Effector memory CD8-positive, alpha-beta T cell (primary cell): ENCODE measurements at regions not wholly inside any gene's neighbourhood (a gene's known extent, or its start where the extent isn't known, plus 50 kb on each side); places are given as distances from the start of the nearest gene placed in this dataset.

ENCODE experiments used
- ATAC-seq: fragments of 150-1000 bp; cut with Tn5 transposase; replicated peaks from 2 replicates; pipeline ENCODE4 v1.10.0; 2021; ENCODE audit warnings: mild to moderate bottlenecking, moderate library complexity
- DNase-seq, 3 experiments: peaks; one replicate each; pipeline ENCODE4 v3.0.0; 2021
- H3K27ac Mint-ChIP-seq, 2 donors: one replicate each; pipeline ENCODE4 v1.8.0; 2022; ENCODE audit warnings: mild to moderate bottlenecking in 2 of 2, mixed read lengths in 2 of 2, moderate library complexity in 2 of 2
- H3K27me3 Mint-ChIP-seq, 2 donors: one replicate each; pipeline ENCODE4 v1.8.0; 2022; ENCODE audit warnings: mixed read lengths in 2 of 2
- H3K36me3 Mint-ChIP-seq: one replicate; pipeline ENCODE4 v1.8.0; 2022; ENCODE audit warnings: mild to moderate bottlenecking, moderate library complexity, mixed read lengths; ENCODE audit not compliant: insufficient read depth
- H3K4me1 Mint-ChIP-seq, 2 donors: one replicate each; pipeline ENCODE4 v1.8.0; 2022; ENCODE audit warnings: low read depth in 2 of 2, mixed read lengths in 2 of 2
- H3K4me3 Mint-ChIP-seq, 2 donors: one replicate each; pipeline ENCODE4 v1.8.0; 2022; ENCODE audit warnings: mild to moderate bottlenecking in 2 of 2, mixed read lengths in 2 of 2, moderate library complexity in 2 of 2
- H3K9me3 Mint-ChIP-seq, 2 donors: one replicate each; pipeline ENCODE4 v1.8.0; 2022; ENCODE audit warnings: mixed read lengths in 2 of 2

GRCh38 chr1:175877939-175878737 is 134.7 kb upstream of the TNR start:
- Mint-ChIP-seq H3K27me3 (peaks cover 20 to 52% of the 10 kb centered on the region in 2 donors), H3K4me1 (no peaks in the 10 kb centered on the region), H3K9me3 (no peaks in the 10 kb centered on the region), H3K36me3 (no peaks in the 10 kb centered on the region), H3K27ac (no peak overlapping the region), H3K4me3 (no peak overlapping the region)
- DNase-seq (no peak), ATAC-seq (no peak)

DNA sequence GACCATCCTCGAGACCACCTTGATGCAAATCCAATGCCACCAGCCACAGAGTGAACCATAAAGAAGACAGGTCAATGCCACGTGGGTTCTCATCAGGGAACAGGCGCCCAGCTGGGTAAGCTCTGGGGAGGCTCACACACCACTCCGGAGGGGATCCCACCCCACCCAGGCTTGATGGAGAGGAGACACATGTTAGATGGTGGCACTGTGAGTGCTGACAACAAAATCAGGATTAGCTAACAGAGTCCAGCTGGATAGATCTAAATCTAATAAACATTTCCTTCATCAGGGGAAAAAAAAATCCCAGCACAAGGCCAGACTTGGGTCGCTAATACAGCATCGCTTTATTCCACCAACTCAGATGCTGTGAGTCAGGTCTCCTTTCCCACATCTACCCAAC is 132.2 kb upstream of the TNR start:
- Mint-ChIP-seq H3K4me1 (no peaks in the 10 kb centered on the region), H3K27ac (no peak overlapping the region), H3K4me3 (no peak overlapping the region), H3K27me3 (peaks cover 14 to 57% of the 10 kb centered on the region in 2 donors), H3K36me3 (no peaks in the 10 kb centered on the region), H3K9me3 (no peaks in the 10 kb centered on the region)
- no peak for DNase-seq
- ATAC-seq = no peak

DNA sequence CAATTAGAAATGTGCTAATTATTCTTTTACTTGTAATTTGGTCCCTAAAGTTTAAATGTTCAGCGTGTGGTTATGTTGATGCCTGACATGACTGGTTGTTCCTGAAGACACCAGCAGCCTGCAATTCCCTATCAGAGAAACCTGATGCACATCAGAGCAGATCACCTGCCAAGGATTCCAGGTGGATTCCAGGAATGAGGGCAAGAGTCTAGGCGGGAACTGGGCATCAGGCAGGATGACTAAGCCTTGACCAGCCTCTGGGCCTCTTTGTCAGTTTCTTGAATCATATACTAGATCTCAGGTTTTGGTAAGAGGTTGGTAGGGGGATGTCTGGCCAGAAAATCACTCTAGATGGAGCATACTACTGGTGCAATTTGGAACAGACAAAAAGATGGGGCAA is 130.7 kb upstream of the TNR start:
- no peaks in the 10 kb centered on the region for H3K9me3 Mint-ChIP-seq
- H3K27me3 Mint-ChIP-seq = peaks cover 6 to 43% of the 10 kb centered on the region in 2 donors
- no peak overlapping the region for H3K4me3 Mint-ChIP-seq
- no peak overlapping the region for H3K27ac Mint-ChIP-seq
- DNase-seq (no peak), ATAC-seq (no peak)
- no peaks in the 10 kb centered on the region for H3K4me1 Mint-ChIP-seq
- H3K36me3 Mint-ChIP-seq = no peaks in the 10 kb centered on the region

- no peaks in the 10 kb centered on the region for H3K9me3 Mint-ChIP-seq
- ATAC-seq = no peak
Measured at GRCh38 chr1:175873290-175873935, 130.0 kb upstream of the TNR start.

GRCh38 chr1:175872588-175872987 is 129.2 kb upstream of the TNR start:
- DNase-seq (no peak), ATAC-seq (no peak)
- Mint-ChIP-seq H3K4me1 (no peaks in the 10 kb centered on the region), H3K36me3 (no peaks in the 10 kb centered on the region), H3K4me3 (no peak overlapping the region), H3K27ac (no peak overlapping the region), H3K27me3 (peaks cover 2 to 41% of the 10 kb centered on the region in 2 donors), H3K9me3 (no peaks in the 10 kb centered on the region)

More at GRCh38 chr1:175873290-175873935, 130.0 kb upstream of the TNR start:
- no peak overlapping the region for H3K4me3 Mint-ChIP-seq
- no peak overlapping the region for H3K27ac Mint-ChIP-seq
- peaks cover 5 to 41% of the 10 kb centered on the region in 2 donors for H3K27me3 Mint-ChIP-seq
- H3K36me3 Mint-ChIP-seq = no peaks in the 10 kb centered on the region
- DNase-seq = no peak
- no peaks in the 10 kb centered on the region for H3K4me1 Mint-ChIP-seq

GRCh38 chr1:175871647-175872046 is 128.3 kb upstream of the TNR start:
- no peaks in the 10 kb centered on the region for H3K4me1 Mint-ChIP-seq
- H3K27me3 Mint-ChIP-seq = peaks cover under 1 to 34% of the 10 kb centered on the region in 2 donors
- no peak overlapping the region for H3K27ac Mint-ChIP-seq
- no peak for ATAC-seq
- DNase-seq = no peak
- H3K4me3 Mint-ChIP-seq = no peak overlapping the region
- no peaks in the 10 kb centered on the region for H3K9me3 Mint-ChIP-seq
- no peaks in the 10 kb centered on the region for H3K36me3 Mint-ChIP-seq

DNA sequence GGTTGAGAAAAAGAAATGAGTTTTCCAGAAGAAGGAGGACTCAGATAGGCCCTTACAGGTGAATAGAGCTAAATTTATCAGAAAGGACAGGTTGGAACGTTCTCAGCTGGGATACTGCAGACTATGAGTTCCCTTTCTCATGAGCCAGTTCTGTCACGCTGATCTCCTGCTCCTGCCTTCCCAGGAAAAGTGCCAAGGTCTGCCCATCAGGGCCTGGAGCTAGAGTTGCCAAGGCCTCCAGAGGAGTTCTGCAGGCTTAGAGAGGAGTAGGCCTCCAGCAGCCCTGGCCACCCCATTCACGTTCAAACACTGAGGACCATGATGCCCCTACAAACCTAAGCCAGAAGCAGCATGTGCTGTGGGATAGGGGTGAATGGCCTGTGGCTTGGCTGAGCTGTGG is 126.8 kb upstream of the TNR start:
- no peak overlapping the region for H3K4me3 Mint-ChIP-seq
- no peaks in the 10 kb centered on the region for H3K36me3 Mint-ChIP-seq
- no peak overlapping the region for H3K27ac Mint-ChIP-seq
- peaks cover 5 to 21% of the 10 kb centered on the region in 2 donors for H3K27me3 Mint-ChIP-seq
- H3K9me3 Mint-ChIP-seq = no peaks in the 10 kb centered on the region
- H3K4me1 Mint-ChIP-seq = no peaks in the 10 kb centered on the region
- ATAC-seq (no peak), DNase-seq (no peak)

DNA sequence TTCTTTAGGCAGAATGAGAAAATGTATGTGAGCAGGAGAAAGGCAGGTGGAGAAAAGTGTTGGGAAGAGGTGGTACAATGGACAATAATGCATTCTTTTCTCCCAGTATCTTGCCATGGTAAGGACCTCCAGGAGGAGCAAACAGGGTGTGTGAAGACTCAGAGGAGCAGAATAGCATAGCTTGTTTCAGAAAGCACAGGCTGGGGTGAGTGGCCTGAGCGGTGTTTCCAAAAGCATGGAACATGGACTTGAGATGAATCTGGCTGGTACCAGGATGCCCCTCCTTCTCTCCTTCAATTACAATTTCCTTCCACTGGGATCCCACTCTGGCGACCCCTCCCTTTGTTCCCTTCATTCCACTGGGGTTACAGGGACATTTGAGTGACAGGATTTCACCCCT is 123.4 kb upstream of the TNR start:
- no peaks in the 10 kb centered on the region for H3K36me3 Mint-ChIP-seq
- H3K4me1 Mint-ChIP-seq = no peaks in the 10 kb centered on the region
- DNase-seq (no peak), ATAC-seq (no peak)
- H3K9me3 Mint-ChIP-seq = no peaks in the 10 kb centered on the region
- peaks cover 15 to 31% of the 10 kb centered on the region in 2 donors for H3K27me3 Mint-ChIP-seq
- no peak overlapping the region for H3K27ac Mint-ChIP-seq
- no peak overlapping the region for H3K4me3 Mint-ChIP-seq

GRCh38 chr1:175865041-175865766 is 121.8 kb upstream of the TNR start:
- no peaks in the 10 kb centered on the region for H3K4me1 Mint-ChIP-seq
- H3K27me3 Mint-ChIP-seq = peaks cover 22 to 38% of the 10 kb centered on the region in 2 donors
- H3K4me3 Mint-ChIP-seq = no peak overlapping the region
- ATAC-seq (no peak), DNase-seq (no peak)
- H3K36me3 Mint-ChIP-seq = no peaks in the 10 kb centered on the region
- H3K9me3 Mint-ChIP-seq = no peaks in the 10 kb centered on the region
- no peak overlapping the region for H3K27ac Mint-ChIP-seq

GRCh38 chr1:175864625-175865024 is 121.2 kb upstream of the TNR start:
- H3K4me1 Mint-ChIP-seq = no peaks in the 10 kb centered on the region

GRCh38 chr1:175864183-175864582 is 120.8 kb upstream of the TNR start:
- Mint-ChIP-seq H3K9me3 (no peaks in the 10 kb centered on the region), H3K36me3 (no peaks in the 10 kb centered on the region), H3K27me3 (peaks cover 22 to 46% of the 10 kb centered on the region in 2 donors), H3K27ac (no peak overlapping the region), H3K4me1 (no peaks in the 10 kb centered on the region), H3K4me3 (no peak overlapping the region)
- no peak for DNase-seq
- ATAC-seq = no peak

More at GRCh38 chr1:175864625-175865024, 121.2 kb upstream of the TNR start:
- DNase-seq (no peak), ATAC-seq (no peak)
- Mint-ChIP-seq H3K36me3 (no peaks in the 10 kb centered on the region), H3K9me3 (no peaks in the 10 kb centered on the region), H3K27ac (no peak overlapping the region), H3K4me3 (no peak overlapping the region), H3K27me3 (peaks cover 22 to 41% of the 10 kb centered on the region in 2 donors)

GRCh38 chr1:175863299-175864050 is 120.1 kb upstream of the TNR start:
- H3K4me1 Mint-ChIP-seq = no peaks in the 10 kb centered on the region
- H3K36me3 Mint-ChIP-seq = no peaks in the 10 kb centered on the region
- no peak overlapping the region for H3K4me3 Mint-ChIP-seq
- peaks cover 22 to 53% of the 10 kb centered on the region in 2 donors for H3K27me3 Mint-ChIP-seq
- no peaks in the 10 kb centered on the region for H3K9me3 Mint-ChIP-seq
- ATAC-seq (no peak), DNase-seq (no peak)
- no peak overlapping the region for H3K27ac Mint-ChIP-seq

GRCh38 chr1:175862408-175862807 is 119.0 kb upstream of the TNR start:
- Mint-ChIP-seq H3K4me3 (no peak overlapping the region), H3K27me3 (peaks cover 30 to 64% of the 10 kb centered on the region in 2 donors), H3K9me3 (no peaks in the 10 kb centered on the region), H3K27ac (no peak overlapping the region), H3K36me3 (peaks cover 4% of the 10 kb centered on the region), H3K4me1 (no peaks in the 10 kb centered on the region)
- ATAC-seq (no peak), DNase-seq (no peak)
